Loucy (cell line): ENCODE measurements at regions not wholly inside any gene's neighbourhood (a gene's known extent, or its start where the extent isn't known, plus 50 kb on each side); places are given as distances from the start of the nearest gene placed in this dataset.

Experiments used
- H2AFZ ChIP-seq: fragments of 200-600 bp; sonication (generic); 2 replicates; pipeline ENCODE4 v1.6.0; 2016; ENCODE audit warnings: antibody characterized with exemption, mild to moderate bottlenecking, low read length, moderate library complexity
- H3F3A ChIP-seq: fragments of 200-600 bp; 2 replicates; pipeline ENCODE4 v1.6.0; 2016; ENCODE audit warnings: antibody characterized with exemption, low read depth, mild to moderate bottlenecking
- H3K27me3 ChIP-seq: fragments of 200-600 bp; sonication (generic); 2 replicates; pipeline ENCODE4 v1.6.1; 2014; ENCODE audit warnings: low read length, mild to moderate bottlenecking; ENCODE audit not compliant: insufficient read depth, poor library complexity, severe bottlenecking
- H3K36me3 ChIP-seq: fragments of 200-600 bp; sonication (generic); 2 replicates; pipeline ENCODE4 v1.6.1; 2016; ENCODE audit warnings: low read length; ENCODE audit not compliant: insufficient read depth
- H3K4me1 ChIP-seq: fragments of 200-600 bp; sonication (generic); 2 replicates; pipeline ENCODE4 v1.5.1; 2014; ENCODE audit warnings: low read length, mild to moderate bottlenecking; ENCODE audit not compliant: insufficient read depth, poor library complexity, severe bottlenecking
- H3K4me2 ChIP-seq: fragments of 200-600 bp; sonication (generic); 2 replicates; pipeline ENCODE4 v1.6.0; 2014; ENCODE audit warnings: antibody characterized with exemption, low read length, low read depth, mild to moderate bottlenecking; ENCODE audit not compliant: poor library complexity, severe bottlenecking
- H3K4me3 ChIP-seq: fragments of 200-600 bp; sonication (generic); 2 replicates; pipeline ENCODE4 v1.5.1; 2014; ENCODE audit warnings: low read length, mild to moderate bottlenecking, mixed read lengths; ENCODE audit not compliant: poor library complexity, severe bottlenecking
- H3K79me2 ChIP-seq: fragments of 200-600 bp; sonication (generic); 2 replicates; pipeline ENCODE4 v1.6.1; 2014; ENCODE audit warnings: low read length; ENCODE audit not compliant: insufficient read depth
- H3K9ac ChIP-seq: fragments of 200-600 bp; sonication (generic); 2 replicates; pipeline ENCODE4 v1.6.0; 2014; ENCODE audit warnings: mild to moderate bottlenecking, low read depth, low read length, moderate library complexity; ENCODE audit not compliant: poor library complexity, severe bottlenecking
- H3K9me2 ChIP-seq: fragments of 200-600 bp; sonication (generic); replicated peaks from 2 replicates; pipeline ENCODE4 v1.6.1; 2016; ENCODE audit warnings: low read depth, low read length, mixed read lengths
- H3K9me3 ChIP-seq: fragments of 200-600 bp; sonication (generic); 2 replicates; pipeline ENCODE4 v1.6.1; 2014; ENCODE audit warnings: mild to moderate bottlenecking, antibody characterized with exemption, low read length, low read depth; ENCODE audit not compliant: insufficient read depth
- H4K20me1 ChIP-seq: fragments of 200-600 bp; sonication (generic); 2 replicates; pipeline ENCODE4 v1.6.0; 2014; ENCODE audit warnings: antibody characterized with exemption, low read length, mild to moderate bottlenecking; ENCODE audit not compliant: insufficient read depth, poor library complexity, severe bottlenecking
- CTCF ChIP-seq: fragments of 200-600 bp; sonication (generic); conservative IDR thresholded peaks from 2 replicates; pipeline ENCODE4 v1.5.1; 2014; ENCODE audit warnings: mild to moderate bottlenecking, antibody characterized with exemption, low read length
- EZH2phosphoT487 ChIP-seq: fragments of 200-600 bp; IDR thresholded peaks from 2 replicates; pipeline ENCODE4 v1.6.1; 2018; ENCODE audit warnings: antibody characterized with exemption, mild to moderate bottlenecking, moderate library complexity, borderline replicate concordance

DNA sequence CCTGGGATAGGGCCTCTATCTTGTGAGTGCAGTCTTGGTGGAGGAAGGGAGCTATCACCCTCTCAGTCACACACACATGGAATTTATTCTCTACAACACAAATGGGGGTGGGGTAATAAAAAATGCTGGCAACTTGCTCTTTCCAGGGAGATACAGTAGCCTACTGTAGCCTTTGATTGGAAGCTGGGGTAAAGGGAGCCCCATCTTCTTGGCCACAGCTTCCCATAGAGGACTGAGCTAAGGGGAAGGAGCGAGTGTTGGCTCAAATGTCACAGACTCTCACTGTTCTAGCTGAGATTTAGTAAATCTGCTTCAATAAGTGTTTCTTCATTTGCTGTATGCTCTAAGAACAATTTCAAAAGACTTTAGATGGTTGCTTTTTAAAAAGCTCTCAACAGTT, 222.2 kb upstream of the CXCL12 start:
- no peak overlapping the region for H3K4me2 ChIP-seq
- H3K9me3 ChIP-seq: no peaks in the 10 kb centered on the region
- H3K36me3 ChIP-seq: no peaks in the 10 kb centered on the region
- H3F3A ChIP-seq: no peaks in the 10 kb centered on the region
- TF ChIP-seq CTCF (no peak), EZH2phosphoT487 (no peak)
- H3K9me2 ChIP-seq: no peaks in the 10 kb centered on the region
- H3K4me3 ChIP-seq: no peak overlapping the region
- H3K9ac ChIP-seq: no peak overlapping the region
- no peaks in the 10 kb centered on the region for H3K27me3 ChIP-seq
- H3K79me2 ChIP-seq: no peaks in the 10 kb centered on the region
- H4K20me1 ChIP-seq: no peaks in the 10 kb centered on the region
- no peaks in the 10 kb centered on the region for H3K4me1 ChIP-seq
- H2AFZ ChIP-seq: no peak overlapping the region

GRCh38 chr10:44618910-44619309, 234.0 kb upstream of the CXCL12 start:
- no peaks in the 10 kb centered on the region for H3K9me2 ChIP-seq
- H3F3A ChIP-seq: no peaks in the 10 kb centered on the region
- H3K36me3 ChIP-seq: no peaks in the 10 kb centered on the region
- no peaks in the 10 kb centered on the region for H3K9me3 ChIP-seq
- TF ChIP-seq EZH2phosphoT487 (no peak), CTCF (no peak)
- no peak overlapping the region for H3K9ac ChIP-seq
- no peaks in the 10 kb centered on the region for H3K79me2 ChIP-seq
- H3K4me1 ChIP-seq: peaks cover 7% of the 10 kb centered on the region
- no peaks in the 10 kb centered on the region for H3K27me3 ChIP-seq
- H3K4me2 ChIP-seq: no peak overlapping the region
- H4K20me1 ChIP-seq: no peaks in the 10 kb centered on the region
- no peak overlapping the region for H3K4me3 ChIP-seq
- H2AFZ ChIP-seq: no peak overlapping the region

DNA sequence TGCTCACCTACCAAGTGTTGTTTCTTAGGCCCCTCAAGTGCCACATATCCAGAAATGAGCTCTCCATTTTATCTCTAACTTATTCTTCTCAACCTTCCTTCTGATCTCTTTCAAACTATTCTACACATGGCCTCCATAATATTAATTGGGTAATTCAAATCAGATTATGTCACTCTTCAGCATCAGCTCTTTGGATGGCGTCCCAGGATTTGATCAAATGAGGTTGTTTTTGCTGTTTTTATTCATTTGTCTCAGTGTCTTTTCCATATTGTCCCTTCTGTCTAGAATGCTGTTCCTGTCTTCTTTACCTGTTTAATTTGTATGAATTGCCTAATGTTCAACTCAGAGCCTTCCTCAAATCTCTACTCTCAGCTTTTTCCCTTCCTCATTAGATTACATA, 234.6 kb upstream of the CXCL12 start:
- H3K4me1 ChIP-seq: peaks cover 7% of the 10 kb centered on the region
- no peaks in the 10 kb centered on the region for H3K36me3 ChIP-seq
- H3K79me2 ChIP-seq: no peaks in the 10 kb centered on the region
- no peak overlapping the region for H2AFZ ChIP-seq
- H3K9ac ChIP-seq: no peak overlapping the region
- H3K4me3 ChIP-seq: no peak overlapping the region
- no peaks in the 10 kb centered on the region for H3F3A ChIP-seq
- no peaks in the 10 kb centered on the region for H4K20me1 ChIP-seq
- no peak overlapping the region for H3K4me2 ChIP-seq
- no peaks in the 10 kb centered on the region for H3K9me3 ChIP-seq
- no peaks in the 10 kb centered on the region for H3K9me2 ChIP-seq
- TF ChIP-seq CTCF: no peak
- TF ChIP-seq EZH2phosphoT487: no peak
- no peaks in the 10 kb centered on the region for H3K27me3 ChIP-seq
